GM12801 (cell line): ENCODE measurements at regions not wholly inside any gene's neighbourhood (a gene's known extent, or its start where the extent isn't known, plus 50 kb on each side); places are given as distances from the start of the nearest gene placed in this dataset.

Experiments used
- TF ChIP-seq, protein P1 (sequence below): IDR thresholded peaks from one replicate; pipeline ENCODE4 v1.5.1; 2011; ENCODE audit warnings: control low read depth; ENCODE audit not compliant: insufficient read length; ENCODE audit errors: extremely low read depth

- TF ChIP-seq, protein P1, sequence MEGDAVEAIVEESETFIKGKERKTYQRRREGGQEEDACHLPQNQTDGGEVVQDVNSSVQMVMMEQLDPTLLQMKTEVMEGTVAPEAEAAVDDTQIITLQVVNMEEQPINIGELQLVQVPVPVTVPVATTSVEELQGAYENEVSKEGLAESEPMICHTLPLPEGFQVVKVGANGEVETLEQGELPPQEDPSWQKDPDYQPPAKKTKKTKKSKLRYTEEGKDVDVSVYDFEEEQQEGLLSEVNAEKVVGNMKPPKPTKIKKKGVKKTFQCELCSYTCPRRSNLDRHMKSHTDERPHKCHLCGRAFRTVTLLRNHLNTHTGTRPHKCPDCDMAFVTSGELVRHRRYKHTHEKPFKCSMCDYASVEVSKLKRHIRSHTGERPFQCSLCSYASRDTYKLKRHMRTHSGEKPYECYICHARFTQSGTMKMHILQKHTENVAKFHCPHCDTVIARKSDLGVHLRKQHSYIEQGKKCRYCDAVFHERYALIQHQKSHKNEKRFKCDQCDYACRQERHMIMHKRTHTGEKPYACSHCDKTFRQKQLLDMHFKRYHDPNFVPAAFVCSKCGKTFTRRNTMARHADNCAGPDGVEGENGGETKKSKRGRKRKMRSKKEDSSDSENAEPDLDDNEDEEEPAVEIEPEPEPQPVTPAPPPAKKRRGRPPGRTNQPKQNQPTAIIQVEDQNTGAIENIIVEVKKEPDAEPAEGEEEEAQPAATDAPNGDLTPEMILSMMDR: no peak
Observed at GRCh38 chr11:16685914-16686313, 52.5 kb upstream of the C11orf58 start.

DNA sequence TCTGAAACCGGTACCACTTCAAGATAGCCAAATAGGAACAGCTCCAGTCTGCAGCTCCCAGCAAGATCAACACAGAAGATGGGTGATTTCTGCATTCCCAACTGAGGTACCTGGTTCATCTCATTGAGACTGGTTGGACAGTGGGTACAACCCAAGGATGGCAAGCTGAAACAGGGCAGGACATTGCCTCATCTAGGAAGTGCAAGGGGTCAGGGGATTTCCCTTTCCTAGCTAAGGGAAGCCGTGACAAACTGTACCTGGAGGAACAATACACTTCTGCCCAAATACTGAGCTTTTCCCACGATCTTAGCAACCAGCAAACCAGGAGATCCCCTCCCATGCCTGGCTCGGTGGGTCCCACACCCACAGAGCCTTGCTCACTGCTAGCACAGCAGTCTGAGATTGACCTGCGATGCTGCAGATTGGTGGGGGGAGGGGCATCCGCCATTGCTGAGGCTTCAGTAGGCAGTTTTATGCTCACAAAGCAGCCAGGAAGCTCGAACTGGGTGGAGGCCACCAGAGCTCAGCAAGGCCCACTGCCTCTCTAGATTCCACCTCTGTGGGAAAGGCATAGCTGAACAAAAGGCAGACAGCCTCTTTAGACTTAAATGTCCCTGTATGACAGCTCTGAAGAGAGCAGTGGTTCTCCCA is 59.9 kb upstream of the C11orf58 start:
- TF ChIP-seq, protein P1: no peak

DNA sequence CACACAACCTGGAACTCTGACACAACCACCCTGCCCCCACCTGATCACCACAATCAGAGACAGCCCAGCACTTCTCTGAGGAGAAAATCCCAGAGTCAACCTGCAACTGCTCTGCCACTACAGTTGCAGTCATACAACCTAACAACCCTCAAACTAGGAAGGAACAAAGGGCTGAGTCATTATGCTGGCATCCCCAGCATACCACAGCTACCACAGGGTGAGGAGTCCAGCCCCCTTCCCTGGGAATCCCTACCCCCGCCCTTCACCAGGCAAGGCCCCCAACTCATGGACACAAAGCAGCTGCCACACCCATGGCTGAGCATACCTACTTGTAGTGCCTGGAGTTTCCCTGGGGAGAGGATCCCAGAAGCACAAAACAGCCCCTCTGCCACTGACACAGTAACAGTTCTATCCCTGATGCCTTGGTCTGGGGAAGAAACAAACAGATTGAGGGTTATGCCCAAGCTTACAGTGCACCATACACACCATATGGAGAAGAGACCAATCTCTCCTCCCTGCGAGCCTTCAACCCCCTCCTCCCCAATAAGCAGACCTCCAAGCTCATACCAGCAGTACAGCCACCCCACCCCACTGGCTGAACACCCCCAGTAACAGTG is 68.5 kb upstream of the C11orf58 start:
- TF ChIP-seq, protein P1: no peak

GRCh38 chr11:16632295-16633200 is 105.9 kb upstream of the C11orf58 start:
- TF ChIP-seq, protein P1: no peak

DNA sequence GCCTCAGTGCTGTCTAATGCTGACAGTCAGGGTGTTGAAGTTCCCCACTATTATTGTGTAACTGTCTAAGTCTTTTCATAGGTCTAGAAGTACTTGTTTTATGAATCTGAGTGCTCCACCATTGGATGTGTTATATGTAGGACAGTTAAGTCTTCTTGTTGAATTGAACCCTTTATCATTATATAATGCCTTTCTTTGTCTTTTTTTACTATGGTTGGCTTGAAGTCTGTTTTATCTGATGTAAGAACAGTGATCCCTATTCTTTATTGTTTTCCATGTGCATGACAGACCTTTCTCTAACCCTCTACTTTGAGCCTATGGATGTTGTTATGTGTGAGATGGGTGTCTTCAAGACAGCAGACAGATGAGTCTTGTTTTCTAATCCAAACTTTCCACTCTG is 107.8 kb upstream of the C11orf58 start:
- TF ChIP-seq, protein P1: no peak

- TF ChIP-seq, protein P1: no peak
Observed at GRCh38 chr11:16618431-16618830, 120.0 kb upstream of the C11orf58 start.

GRCh38 chr11:16615480-16615879 is 123.0 kb upstream of the C11orf58 start:
- TF ChIP-seq, protein P1: no peak
